HG03103 (cell line): ENCODE measurements at regions not wholly inside any gene's neighbourhood (a gene's known extent, or its start where the extent isn't known, plus 50 kb on each side); places are given as distances from the start of the nearest gene placed in this dataset.
"Not testable (repeated sequence)": the region's sequence is repeated elsewhere in the genome, so short reads cannot be mapped to it uniquely, and the experiment has no call there.

ENCODE experiments used
- ATAC-seq: cut with Tn5 transposase; IDR thresholded peaks from one replicate; pipeline ENCODE4 v1.9.1; 2021; ENCODE audit warnings: low read depth; ENCODE audit not compliant: unreplicated experiment

GRCh38 chr4:115575851-115576250 is 462.4 kb upstream of the NDST4 start:
- no peak for ATAC-seq

- ATAC-seq, result no peak
These were observed 449.1 kb upstream of the NDST4 start for GRCh38 chr4:115562506-115562905.

GRCh38 chr4:115548123-115548522 is 434.7 kb upstream of the NDST4 start:
- no peak for ATAC-seq

GRCh38 chr4:115537387-115537786 is 424.0 kb upstream of the NDST4 start:
- no peak for ATAC-seq

- ATAC-seq, result no peak
These were observed 415.7 kb upstream of the NDST4 start for GRCh38 chr4:115529126-115529525.

- ATAC-seq, result not testable (repeated sequence)
These were observed 406.1 kb upstream of the NDST4 start for GRCh38 chr4:115519476-115519875.

GRCh38 chr4:115515772-115516171 is 402.4 kb upstream of the NDST4 start:
- ATAC-seq, result peak; percentile 94

GRCh38 chr4:115515366-115515765 is 401.9 kb upstream of the NDST4 start:
- no peak for ATAC-seq

GRCh38 chr4:115514675-115515074 is 401.3 kb upstream of the NDST4 start:
- no peak for ATAC-seq

GRCh38 chr4:115505326-115505725 is 391.9 kb upstream of the NDST4 start:
- ATAC-seq, result no peak

GRCh38 chr4:115501656-115502055 is 388.2 kb upstream of the NDST4 start:
- no peak for ATAC-seq

- not testable (repeated sequence) for ATAC-seq
These were observed 380.4 kb upstream of the NDST4 start for GRCh38 chr4:115493770-115494169.

GRCh38 chr4:115491686-115492085 is 378.3 kb upstream of the NDST4 start:
- ATAC-seq, result no peak

- no peak for ATAC-seq
These were observed 375.9 kb upstream of the NDST4 start for GRCh38 chr4:115489279-115489678.

GRCh38 chr4:115485402-115485801 is 372.0 kb upstream of the NDST4 start:
- no peak for ATAC-seq

- ATAC-seq, result no peak
These were observed 371.1 kb upstream of the NDST4 start for GRCh38 chr4:115484479-115484878.

- no peak for ATAC-seq
These were observed 357.3 kb upstream of the NDST4 start for GRCh38 chr4:115470763-115471162.

- ATAC-seq, result not testable (repeated sequence)
These were observed 345.9 kb upstream of the NDST4 start for GRCh38 chr4:115459301-115459700.

GRCh38 chr4:115456231-115456630 is 342.8 kb upstream of the NDST4 start:
- ATAC-seq, result no peak

GRCh38 chr4:115454228-115454627 is 340.8 kb upstream of the NDST4 start:
- no peak for ATAC-seq

- ATAC-seq, result no peak
These were observed 340.0 kb upstream of the NDST4 start for GRCh38 chr4:115453416-115453815.

GRCh38 chr4:115452229-115452628 is 338.8 kb upstream of the NDST4 start:
- not testable (repeated sequence) for ATAC-seq

- no peak for ATAC-seq
These were observed 324.3 kb upstream of the NDST4 start for GRCh38 chr4:115437739-115438138.
